MM.1S (cell line): ENCODE measurements at regions not wholly inside any gene's neighbourhood (a gene's known extent, or its start where the extent isn't known, plus 50 kb on each side); places are given as distances from the start of the nearest gene placed in this dataset.

Experiments used
- EZH2phosphoT487 ChIP-seq: fragments of 300-600 bp; sonication (generic); IDR thresholded peaks from 2 replicates; pipeline ENCODE4 v1.6.1; 2018; ENCODE audit warnings: antibody characterized with exemption, low read length
- TF ChIP-seq, protein P1 (sequence below): fragments of 300-600 bp; sonication (generic); IDR thresholded peaks from 2 replicates; pipeline ENCODE4 v1.5.1; 2016; ENCODE audit warnings: antibody characterized with exemption, low read length, mixed read lengths

DNA sequence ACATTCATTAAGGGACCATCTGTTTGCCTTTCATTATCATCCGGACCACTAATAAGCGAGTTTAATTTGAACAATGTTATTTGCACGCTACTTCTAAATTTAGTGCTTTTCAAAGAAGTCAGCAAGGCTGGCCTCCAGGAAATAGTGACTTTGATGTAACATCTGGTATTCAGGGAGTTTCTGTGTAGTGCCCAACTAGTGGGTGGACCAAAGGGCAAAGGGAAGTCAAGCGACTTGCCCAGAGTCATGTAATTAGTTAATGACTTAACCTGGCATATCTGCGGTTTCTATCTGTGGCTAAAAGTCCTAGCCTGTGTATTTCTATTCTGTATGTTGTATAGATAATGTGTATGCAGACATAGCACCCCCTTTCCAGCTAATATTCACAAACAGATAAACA is 56.3 kb upstream of the LCORL start:
- TF ChIP-seq, protein P1, sequence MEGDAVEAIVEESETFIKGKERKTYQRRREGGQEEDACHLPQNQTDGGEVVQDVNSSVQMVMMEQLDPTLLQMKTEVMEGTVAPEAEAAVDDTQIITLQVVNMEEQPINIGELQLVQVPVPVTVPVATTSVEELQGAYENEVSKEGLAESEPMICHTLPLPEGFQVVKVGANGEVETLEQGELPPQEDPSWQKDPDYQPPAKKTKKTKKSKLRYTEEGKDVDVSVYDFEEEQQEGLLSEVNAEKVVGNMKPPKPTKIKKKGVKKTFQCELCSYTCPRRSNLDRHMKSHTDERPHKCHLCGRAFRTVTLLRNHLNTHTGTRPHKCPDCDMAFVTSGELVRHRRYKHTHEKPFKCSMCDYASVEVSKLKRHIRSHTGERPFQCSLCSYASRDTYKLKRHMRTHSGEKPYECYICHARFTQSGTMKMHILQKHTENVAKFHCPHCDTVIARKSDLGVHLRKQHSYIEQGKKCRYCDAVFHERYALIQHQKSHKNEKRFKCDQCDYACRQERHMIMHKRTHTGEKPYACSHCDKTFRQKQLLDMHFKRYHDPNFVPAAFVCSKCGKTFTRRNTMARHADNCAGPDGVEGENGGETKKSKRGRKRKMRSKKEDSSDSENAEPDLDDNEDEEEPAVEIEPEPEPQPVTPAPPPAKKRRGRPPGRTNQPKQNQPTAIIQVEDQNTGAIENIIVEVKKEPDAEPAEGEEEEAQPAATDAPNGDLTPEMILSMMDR = no peak
- no peak for TF ChIP-seq EZH2phosphoT487
